Mammary epithelial cell (primary cell): ENCODE measurements at regions not wholly inside any gene's neighbourhood (a gene's known extent, or its start where the extent isn't known, plus 50 kb on each side); places are given as distances from the start of the nearest gene placed in this dataset.

Source experiments
- EZH2 ChIP-seq: IDR thresholded peaks from 2 replicates; pipeline ENCODE4 v1.6.1; 2012; ENCODE audit warnings: low read length, inconsistent platforms, borderline replicate concordance
- TF ChIP-seq, protein P1 (sequence below), 2 donors: IDR thresholded peaks in 1 of 2; conservative IDR thresholded peaks in 1 of 2; 2 replicates each; pipeline ENCODE4 v1.5.1; 2011 to 2012; ENCODE audit warnings: inconsistent platforms in 2 of 2, low read length in 2 of 2, mild to moderate bottlenecking in 2 of 2, control low read depth in 1 of 2, low read depth in 1 of 2; ENCODE audit not compliant: insufficient read depth in 1 of 2; ENCODE audit errors: extremely low read depth in 1 of 2

DNA sequence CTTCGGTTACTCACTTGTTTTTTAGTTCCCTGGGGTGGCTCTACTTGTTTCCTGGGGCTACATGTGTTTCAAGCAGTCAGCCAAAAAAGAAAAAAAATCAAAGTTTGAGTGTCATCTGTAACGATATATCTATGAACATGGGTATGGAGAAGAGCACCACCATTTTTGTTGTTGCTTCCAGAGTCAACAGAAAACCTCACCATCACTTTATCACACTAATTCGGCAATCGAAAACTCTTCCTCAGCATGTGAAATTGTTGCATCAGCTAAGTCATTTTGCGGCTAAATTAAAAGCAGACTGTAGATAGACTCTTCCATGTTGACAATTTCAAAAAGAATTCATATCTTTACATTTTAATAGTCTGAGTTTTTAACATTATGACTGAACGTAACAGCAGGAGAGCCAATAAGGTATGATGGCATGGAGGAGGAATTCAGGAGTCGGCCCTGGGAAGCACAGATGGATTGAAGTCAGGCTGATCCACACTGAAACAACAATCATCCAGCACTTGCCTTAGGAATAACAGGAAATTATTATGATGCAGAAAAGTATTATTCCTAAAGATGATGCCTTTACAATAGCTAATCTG lies 455.7 kb upstream of the KLF6 start:
- TF ChIP-seq, protein P1, sequence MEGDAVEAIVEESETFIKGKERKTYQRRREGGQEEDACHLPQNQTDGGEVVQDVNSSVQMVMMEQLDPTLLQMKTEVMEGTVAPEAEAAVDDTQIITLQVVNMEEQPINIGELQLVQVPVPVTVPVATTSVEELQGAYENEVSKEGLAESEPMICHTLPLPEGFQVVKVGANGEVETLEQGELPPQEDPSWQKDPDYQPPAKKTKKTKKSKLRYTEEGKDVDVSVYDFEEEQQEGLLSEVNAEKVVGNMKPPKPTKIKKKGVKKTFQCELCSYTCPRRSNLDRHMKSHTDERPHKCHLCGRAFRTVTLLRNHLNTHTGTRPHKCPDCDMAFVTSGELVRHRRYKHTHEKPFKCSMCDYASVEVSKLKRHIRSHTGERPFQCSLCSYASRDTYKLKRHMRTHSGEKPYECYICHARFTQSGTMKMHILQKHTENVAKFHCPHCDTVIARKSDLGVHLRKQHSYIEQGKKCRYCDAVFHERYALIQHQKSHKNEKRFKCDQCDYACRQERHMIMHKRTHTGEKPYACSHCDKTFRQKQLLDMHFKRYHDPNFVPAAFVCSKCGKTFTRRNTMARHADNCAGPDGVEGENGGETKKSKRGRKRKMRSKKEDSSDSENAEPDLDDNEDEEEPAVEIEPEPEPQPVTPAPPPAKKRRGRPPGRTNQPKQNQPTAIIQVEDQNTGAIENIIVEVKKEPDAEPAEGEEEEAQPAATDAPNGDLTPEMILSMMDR (conservative IDR thresholded peaks at IDR 0.05 in 1 of 2, IDR thresholded peaks at IDR 0.05 in 1 of 2; ENCODE audit: extremely low read depth in 1 of 2, insufficient read depth in 1 of 2, low read depth in 1 of 2, low read length in 2 of 2) = no peak
- TF ChIP-seq EZH2 = no peak
